Stimulated activated CD8-positive, alpha-beta memory T cell treated with anti-CD3 and anti-CD28 coated beads, Interleukin-12 subunit alpha, Interleukin-12 subunit beta, amount 100 ng/mL, for 24 hours (primary cell): ENCODE measurements at regions not wholly inside any gene's neighbourhood (a gene's known extent, or its start where the extent isn't known, plus 50 kb on each side); places are given as distances from the start of the nearest gene placed in this dataset.

Source experiments
- DNase-seq: peaks from one replicate; pipeline ENCODE4 v3.0.0-alpha.2; 2020; ENCODE audit errors: extremely low read depth

- DNase-seq = no peak
Observed at GRCh38 chr2:173588931-173589369, 234.3 kb downstream of the CDCA7 start.

GRCh38 chr2:173589604-173590275, 235.1 kb downstream of the CDCA7 start:
- no peak for DNase-seq

- DNase-seq = no peak
Observed at GRCh38 chr2:173590276-173590861, 235.7 kb downstream of the CDCA7 start.

GRCh38 chr2:173593109-173593508, 238.4 kb downstream of the CDCA7 start:
- DNase-seq = no peak

GRCh38 chr2:173596244-173596643, 241.6 kb downstream of the CDCA7 start:
- DNase-seq = no peak

- DNase-seq = no peak
Observed at GRCh38 chr2:173598525-173598924, 243.9 kb downstream of the CDCA7 start.

- DNase-seq = no peak
Observed at GRCh38 chr2:173599821-173600359, 245.2 kb downstream of the CDCA7 start.

- no peak for DNase-seq
Observed at GRCh38 chr2:173602153-173602795, 247.6 kb downstream of the CDCA7 start.

GRCh38 chr2:173605994-173606393, 251.3 kb downstream of the CDCA7 start:
- DNase-seq = no peak

- no peak for DNase-seq
Observed at GRCh38 chr2:173606619-173607248, 252.1 kb downstream of the CDCA7 start.

- DNase-seq = no peak
Observed at GRCh38 chr2:173607606-173608311, 253.1 kb downstream of the CDCA7 start.

- no peak for DNase-seq
Observed at GRCh38 chr2:173611121-173611520, 256.4 kb downstream of the CDCA7 start.

GRCh38 chr2:173612354-173612753, 257.7 kb downstream of the CDCA7 start:
- DNase-seq = no peak

- no peak for DNase-seq
Observed at GRCh38 chr2:173613386-173613785, 258.7 kb downstream of the CDCA7 start.

GRCh38 chr2:173614265-173614930, 259.7 kb downstream of the CDCA7 start:
- no peak for DNase-seq

GRCh38 chr2:173623438-173624319, 269.0 kb downstream of the CDCA7 start:
- no peak for DNase-seq

- no peak for DNase-seq
Observed at GRCh38 chr2:173625315-173625714, 270.6 kb downstream of the CDCA7 start.

GRCh38 chr2:173629076-173629475, 274.4 kb downstream of the CDCA7 start:
- DNase-seq = no peak

- no peak for DNase-seq
Observed at GRCh38 chr2:173630425-173631126, 275.9 kb downstream of the CDCA7 start.

GRCh38 chr2:173631127-173631460, 276.4 kb downstream of the CDCA7 start:
- DNase-seq = no peak
